GM23248 (cell line): ENCODE measurements at regions not wholly inside any gene's neighbourhood (a gene's known extent, or its start where the extent isn't known, plus 50 kb on each side); places are given as distances from the start of the nearest gene placed in this dataset.

Experiments
- DNase-seq: peaks from one replicate; pipeline ENCODE4 v3.0.0-alpha.2; 2015
- H2AFZ ChIP-seq: fragments of 200-600 bp; sonication (generic); 2 replicates; pipeline ENCODE4 v1.6.1; 2016; ENCODE audit warnings: antibody characterized with exemption
- H3F3A ChIP-seq: fragments of 200-600 bp; sonication (generic); 2 replicates; pipeline ENCODE4 v1.6.1; 2016; ENCODE audit warnings: mild to moderate bottlenecking, antibody characterized with exemption, mixed run types; ENCODE audit not compliant: insufficient read depth
- H3K27ac ChIP-seq: fragments of 200-600 bp; sonication (generic); 2 replicates; pipeline ENCODE4 v1.5.1; 2016; ENCODE audit warnings: mild to moderate bottlenecking
- H3K27me3 ChIP-seq: fragments of 200-600 bp; sonication (generic); replicated peaks from 2 replicates; pipeline ENCODE4 v1.6.1; 2016; ENCODE audit warnings: mild to moderate bottlenecking; ENCODE audit not compliant: insufficient read depth
- H3K36me3 ChIP-seq: fragments of 200-600 bp; sonication (generic); 2 replicates; pipeline ENCODE4 v1.6.1; 2016; ENCODE audit warnings: low read depth, mild to moderate bottlenecking
- H3K4me1 ChIP-seq: fragments of 200-600 bp; sonication (generic); 2 replicates; pipeline ENCODE4 v1.6.1; 2016; ENCODE audit warnings: mild to moderate bottlenecking; ENCODE audit not compliant: insufficient read depth
- H3K4me2 ChIP-seq: fragments of 200-600 bp; sonication (generic); one replicate; pipeline ENCODE4 v1.6.1; 2016; ENCODE audit warnings: mild to moderate bottlenecking; ENCODE audit not compliant: unreplicated experiment
- H3K4me3 ChIP-seq: fragments of 200-600 bp; sonication (generic); 2 replicates; pipeline ENCODE4 v1.5.1; 2016; ENCODE audit warnings: mild to moderate bottlenecking
- H3K79me2 ChIP-seq: fragments of 200-600 bp; sonication (generic); 2 replicates; pipeline ENCODE4 v1.6.1; 2016; ENCODE audit warnings: mild to moderate bottlenecking; ENCODE audit not compliant: insufficient read depth
- H3K9ac ChIP-seq: fragments of 200-600 bp; sonication (generic); 2 replicates; pipeline ENCODE4 v1.6.1; 2016; ENCODE audit warnings: mild to moderate bottlenecking
- H3K9me2 ChIP-seq: fragments of 200-600 bp; sonication (generic); 2 replicates; pipeline ENCODE4 v1.6.1; 2016; ENCODE audit warnings: mixed run types, mild to moderate bottlenecking, moderate library complexity; ENCODE audit not compliant: insufficient read depth
- H3K9me3 ChIP-seq: fragments of 200-600 bp; sonication (generic); one replicate; pipeline ENCODE4 v1.6.1; 2017; ENCODE audit warnings: low read depth
- H4K20me1 ChIP-seq: fragments of 200-600 bp; sonication (generic); 2 replicates; pipeline ENCODE4 v1.6.0; 2016; ENCODE audit not compliant: insufficient read depth
- EZH2 ChIP-seq: fragments of 200-600 bp; sonication (generic); IDR thresholded peaks from 2 replicates; pipeline ENCODE4 v1.6.1; 2018; ENCODE audit warnings: antibody characterized with exemption, mild to moderate bottlenecking; ENCODE audit not compliant: insufficient read depth, poor library complexity, severe bottlenecking
- EZH2phosphoT487 ChIP-seq: fragments of 200-600 bp; sonication (generic); IDR thresholded peaks from 2 replicates; pipeline ENCODE4 v1.6.1; 2018; ENCODE audit warnings: antibody characterized with exemption, moderate library complexity, mild to moderate bottlenecking, low read depth; ENCODE audit not compliant: insufficient read depth
- WGBS, 2 experiments: methylation state at CpG; one replicate each; pipeline ENCODE4 v1.1.6; 2015 to 2017; ENCODE audit warnings: low lambda C conversion rate in 2 of 2, low coverage in 1 of 2; ENCODE audit errors: missing lambda C conversion rate in 2 of 2; 5-methylcytosine and 5-hydroxymethylcytosine counted together
- in situ Hi-C: fragments of 300-500 bp; cut with MboI; formaldehyde crosslinking; loops from 2 replicates; pipeline ENCODE4 v1.15.0; 2020

DNA sequence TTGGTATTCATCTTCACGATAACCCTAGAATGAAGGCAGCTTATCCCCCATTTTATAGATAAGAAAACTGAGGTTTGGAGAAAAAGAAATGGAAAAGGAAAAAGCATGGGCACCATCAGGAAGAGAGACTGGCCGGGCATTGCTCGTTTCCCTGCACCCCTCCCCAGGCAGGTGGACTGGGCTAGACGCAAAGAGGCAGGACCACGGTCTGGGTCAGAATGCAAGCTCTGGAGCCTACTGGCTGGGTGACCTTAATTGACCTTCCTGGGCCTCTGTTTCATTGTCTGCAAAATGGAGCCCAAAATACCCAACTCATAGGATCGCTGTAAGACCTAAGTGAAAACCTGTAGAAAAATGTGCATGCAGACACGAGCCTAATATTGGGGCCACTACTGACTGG, 135.3 kb upstream of the GLI2 start:
- DNase-seq, result no peak
- H2AFZ ChIP-seq, result no peak overlapping the region
- no peaks in the 10 kb centered on the region for H3K27me3 ChIP-seq
- H3K4me1 ChIP-seq, result peaks cover 40% of the 10 kb centered on the region
- in situ Hi-C loops, result no loop called here
- H3K4me3 ChIP-seq, result no peak overlapping the region
- peaks cover 28% of the 10 kb centered on the region for H3F3A ChIP-seq
- no peaks in the 10 kb centered on the region for H3K9me3 ChIP-seq
- H3K79me2 ChIP-seq, result no peaks in the 10 kb centered on the region
- H3K9ac ChIP-seq, result no peak overlapping the region
- no peaks in the 10 kb centered on the region for H3K9me2 ChIP-seq
- no peaks in the 10 kb centered on the region for H3K36me3 ChIP-seq
- 88 to 92% methylated on average over 7 of the region's 7 CpGs for WGBS, 2 experiments
- TF ChIP-seq EZH2 (no peak), EZH2phosphoT487 (no peak)
- H4K20me1 ChIP-seq, result no peaks in the 10 kb centered on the region
- H3K27ac ChIP-seq, result no peak overlapping the region
- H3K4me2 ChIP-seq, result no peak overlapping the region

DNA sequence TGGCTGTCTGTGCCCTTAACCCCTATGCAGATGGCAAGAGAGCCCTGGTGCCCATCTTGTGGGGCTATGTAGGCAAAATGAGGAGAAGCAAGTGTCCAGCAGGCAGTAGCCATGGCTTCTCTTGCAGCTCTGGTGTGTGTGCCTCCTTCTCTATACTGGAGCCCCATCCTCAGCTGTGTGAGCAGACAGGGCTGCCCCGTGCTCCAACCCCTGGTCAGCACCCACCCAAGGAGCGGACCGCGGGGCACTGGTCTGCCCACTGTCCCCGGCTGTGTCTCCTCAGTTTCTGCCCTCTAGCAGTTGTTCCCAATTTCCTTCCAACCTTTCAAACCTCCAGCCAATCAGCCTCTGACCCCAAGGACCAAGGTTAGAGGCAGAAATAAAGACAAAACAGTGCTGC, 134.9 kb upstream of the GLI2 start:
- no peak overlapping the region for H3K4me2 ChIP-seq
- H3K79me2 ChIP-seq, result no peaks in the 10 kb centered on the region

DNA sequence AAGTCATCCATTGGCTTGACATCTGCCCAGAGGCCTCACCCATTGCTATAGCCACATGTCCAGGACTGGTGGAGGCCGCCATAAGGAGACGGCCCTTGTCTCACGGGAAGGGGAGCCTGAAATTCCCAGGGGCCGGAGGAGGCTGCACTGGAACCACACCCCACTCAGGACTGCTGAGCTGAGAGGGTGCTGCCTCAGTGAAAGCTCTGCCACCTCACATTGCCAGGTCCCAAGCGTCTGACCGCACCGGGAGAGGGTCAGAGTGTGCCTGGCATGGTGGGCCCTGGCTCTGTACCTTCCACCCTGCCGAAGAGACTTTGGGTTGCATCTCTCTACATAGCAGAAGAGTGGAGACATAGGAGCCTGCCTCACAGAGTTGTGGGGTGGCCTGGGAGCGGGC, 134.1 kb upstream of the GLI2 start:
- no peak for TF ChIP-seq EZH2phosphoT487
- TF ChIP-seq EZH2, result no peak
- 93 to 94% methylated on average over 9 of the region's 9 CpGs for WGBS, 2 experiments

More for the DNA sequence above, 134.9 kb upstream of the GLI2 start:
- no peak overlapping the region for H3K27ac ChIP-seq
- H3K9ac ChIP-seq, result no peak overlapping the region
- H3K9me2 ChIP-seq, result no peaks in the 10 kb centered on the region
- H3K9me3 ChIP-seq, result no peaks in the 10 kb centered on the region
- no peaks in the 10 kb centered on the region for H3K27me3 ChIP-seq
- in situ Hi-C loops, result no loop called here
- DNase-seq, result no peak
- H3K4me1 ChIP-seq, result peaks cover 39% of the 10 kb centered on the region
- H3F3A ChIP-seq, result peaks cover 28% of the 10 kb centered on the region
- TF ChIP-seq EZH2 (no peak), EZH2phosphoT487 (no peak)
- no peak overlapping the region for H3K4me3 ChIP-seq
- no peak overlapping the region for H2AFZ ChIP-seq
- H3K36me3 ChIP-seq, result no peaks in the 10 kb centered on the region
- WGBS, 2 experiments, result 90 to 98% methylated on average over 5 of the region's 5 CpGs
- no peaks in the 10 kb centered on the region for H4K20me1 ChIP-seq

DNA sequence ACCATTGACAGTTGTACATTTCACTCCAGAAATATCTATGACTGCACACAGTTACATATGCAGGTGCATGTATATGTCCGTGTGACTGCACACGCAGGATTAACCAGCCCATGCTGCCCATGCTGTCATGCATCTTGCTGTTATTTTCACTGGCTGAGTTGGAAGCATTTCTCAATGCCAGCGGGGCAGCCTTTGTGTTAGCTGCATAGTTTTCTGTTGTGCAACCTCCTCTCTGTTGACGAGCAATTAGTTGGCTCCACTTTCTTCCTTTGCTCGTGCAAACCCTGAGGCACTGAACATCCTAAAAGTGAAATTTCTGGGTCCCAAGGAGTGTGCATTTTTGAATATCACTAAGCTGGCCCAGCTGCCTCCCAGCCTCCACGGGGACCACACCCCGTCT, 133.4 kb upstream of the GLI2 start:
- TF ChIP-seq EZH2 (no peak), EZH2phosphoT487 (no peak)
- Histone ChIP-seq H2AFZ (no peak overlapping the region), H3K9ac (no peak overlapping the region), H3K27ac (no peak overlapping the region), H3F3A (peaks cover 21% of the 10 kb centered on the region), H4K20me1 (no peaks in the 10 kb centered on the region), H3K9me2 (no peaks in the 10 kb centered on the region), H3K4me2 (no peak overlapping the region), H3K4me3 (no peak overlapping the region), H3K9me3 (no peaks in the 10 kb centered on the region), H3K27me3 (no peaks in the 10 kb centered on the region), H3K79me2 (no peaks in the 10 kb centered on the region), H3K36me3 (no peaks in the 10 kb centered on the region), H3K4me1 (peaks cover 29% of the 10 kb centered on the region)
- in situ Hi-C loops, result no loop called here
- 19 to 23% methylated on average over 7 of the region's 7 CpGs for WGBS, 2 experiments
- peak; percentile 81 for DNase-seq

More for the DNA sequence above, 134.1 kb upstream of the GLI2 start:
- no peak for DNase-seq
- Histone ChIP-seq H3K79me2 (no peaks in the 10 kb centered on the region), H2AFZ (no peak overlapping the region), H3K9me3 (no peaks in the 10 kb centered on the region), H3K9me2 (no peaks in the 10 kb centered on the region), H3K36me3 (no peaks in the 10 kb centered on the region), H3K4me1 (peaks cover 31% of the 10 kb centered on the region), H3K4me3 (no peak overlapping the region), H4K20me1 (no peaks in the 10 kb centered on the region), H3K27me3 (no peaks in the 10 kb centered on the region), H3F3A (peaks cover 27% of the 10 kb centered on the region), H3K4me2 (no peak overlapping the region), H3K9ac (no peak overlapping the region), H3K27ac (no peak overlapping the region)
- in situ Hi-C loops, result no loop called here

DNA sequence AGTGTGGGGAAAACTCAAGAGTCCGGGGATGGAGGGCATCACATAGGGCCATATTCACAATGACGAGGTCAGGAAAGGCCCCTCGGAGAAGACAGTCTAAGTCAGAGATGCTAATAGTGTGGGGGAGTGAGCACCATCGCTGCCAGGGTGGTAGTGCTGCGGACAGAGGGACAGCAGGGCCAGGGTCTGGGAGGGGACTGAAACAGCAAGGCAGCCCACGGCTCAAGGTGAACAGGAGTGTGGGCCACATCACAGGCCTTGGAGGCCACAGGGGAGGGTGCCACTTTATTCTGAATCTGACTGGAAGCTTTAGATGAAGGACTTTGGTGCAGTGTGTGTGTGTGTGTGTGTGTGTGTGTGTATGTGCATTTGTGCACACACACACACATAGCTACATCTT, 130.9 kb upstream of the GLI2 start:
- H3K9me2 ChIP-seq, result no peaks in the 10 kb centered on the region
- no peaks in the 10 kb centered on the region for H3K79me2 ChIP-seq
- H3F3A ChIP-seq, result peaks cover 13% of the 10 kb centered on the region
- H3K27ac ChIP-seq, result no peak overlapping the region
- 83 to 84% methylated on average over 6 of the region's 6 CpGs for WGBS, 2 experiments
- H2AFZ ChIP-seq, result no peak overlapping the region
- H4K20me1 ChIP-seq, result no peaks in the 10 kb centered on the region
- DNase-seq, result no peak
- in situ Hi-C loops, result no loop called here
- H3K4me2 ChIP-seq, result no peak overlapping the region
- TF ChIP-seq EZH2phosphoT487 (no peak), EZH2 (no peak)
- no peak overlapping the region for H3K4me3 ChIP-seq
- no peaks in the 10 kb centered on the region for H3K36me3 ChIP-seq
- H3K9ac ChIP-seq, result no peak overlapping the region
- peaks cover 20% of the 10 kb centered on the region for H3K4me1 ChIP-seq
- H3K9me3 ChIP-seq, result no peaks in the 10 kb centered on the region
- no peaks in the 10 kb centered on the region for H3K27me3 ChIP-seq
